Neural cell (in vitro differentiated cells): ENCODE measurements at regions not wholly inside any gene's neighbourhood (a gene's known extent, or its start where the extent isn't known, plus 50 kb on each side); places are given as distances from the start of the nearest gene placed in this dataset.

ENCODE experiments used
- H2AFZ ChIP-seq: fragments of 200-600, 300-800 bp; sonication (generic), shearing (Covaris generic); 2 replicates; pipeline ENCODE4 v1.6.0; 2014; ENCODE audit warnings: low read depth, mild to moderate bottlenecking, antibody characterized with exemption, low read length, moderate library complexity
- H3F3A ChIP-seq: fragments of 200-600 bp; shearing (Covaris generic); 2 replicates; pipeline ENCODE4 v1.6.1; 2016; ENCODE audit warnings: mild to moderate bottlenecking, moderate library complexity, mixed read lengths, antibody characterized with exemption, low read length; ENCODE audit not compliant: insufficient read depth, poor library complexity, severe bottlenecking
- H3K27ac ChIP-seq: fragments of 200-600, 300-800 bp; sonication (generic), shearing (Covaris generic); 2 replicates; pipeline ENCODE4 v1.5.1; 2014; ENCODE audit warnings: mild to moderate bottlenecking, low read length, moderate library complexity
- H3K27me3 ChIP-seq: fragments of 300-800, 200-600 bp; sonication (generic), shearing (Covaris generic); 2 replicates; pipeline ENCODE4 v1.6.0; 2014; ENCODE audit warnings: mild to moderate bottlenecking, low read depth, low read length, moderate library complexity; ENCODE audit not compliant: insufficient read depth
- H3K36me3 ChIP-seq: fragments of 300-800, 200-600 bp; sonication (generic), shearing (Covaris generic); 2 replicates; pipeline ENCODE4 v1.5.1; 2014; ENCODE audit warnings: mild to moderate bottlenecking, antibody characterized with exemption, low read length, moderate library complexity; ENCODE audit not compliant: insufficient read depth
- H3K4me2 ChIP-seq: fragments of 300-800, 200-600 bp; sonication (generic), shearing (Covaris generic); 2 replicates; pipeline ENCODE4 v1.6.0; 2014; ENCODE audit warnings: mild to moderate bottlenecking, low read length
- H3K4me3 ChIP-seq: fragments of 300-800, 200-600 bp; sonication (generic), shearing (Covaris generic); 2 replicates; pipeline ENCODE4 v1.5.1; 2014; ENCODE audit warnings: mild to moderate bottlenecking, low read length, moderate library complexity
- H3K79me2 ChIP-seq: fragments of 200-600 bp; shearing (Covaris generic); replicated peaks from 2 replicates; pipeline ENCODE4 v1.6.0; 2014; ENCODE audit warnings: mild to moderate bottlenecking, low read length, moderate library complexity; ENCODE audit not compliant: insufficient read depth
- H3K9ac ChIP-seq: fragments of 300-800, 200-600 bp; sonication (generic), shearing (Covaris generic); 2 replicates; pipeline ENCODE4 v1.6.1; 2016; ENCODE audit warnings: mild to moderate bottlenecking, low read length, mixed read lengths
- H3K9me2 ChIP-seq: fragments of 200-600 bp; shearing (Covaris generic); 2 replicates; pipeline ENCODE4 v1.6.1; 2016; ENCODE audit warnings: mild to moderate bottlenecking, low read length, mixed read lengths; ENCODE audit not compliant: insufficient read depth
- H3K9me3 ChIP-seq: fragments of 200-600, 300-800 bp; sonication (generic), shearing (Covaris generic); 2 replicates; pipeline ENCODE4 v1.6.1; 2016; ENCODE audit warnings: mild to moderate bottlenecking, mixed run types, low read length, moderate library complexity, mixed read lengths
- H4K20me1 ChIP-seq: fragments of 200-600 bp; shearing (Covaris generic); 2 replicates; pipeline ENCODE4 v1.6.1; 2016; ENCODE audit warnings: mild to moderate bottlenecking, mixed run types; ENCODE audit not compliant: insufficient read depth
- CTCF ChIP-seq: fragments of 450-650 bp; IDR thresholded peaks from 2 replicates; pipeline ENCODE4 v1.5.1; 2014; ENCODE audit warnings: antibody characterized with exemption, mild to moderate bottlenecking, moderate library complexity; ENCODE audit not compliant: poor library complexity, severe bottlenecking
- EP300 ChIP-seq: fragments of 450-650 bp; conservative IDR thresholded peaks from 2 replicates; pipeline ENCODE4 v1.6.1; 2014; ENCODE audit warnings: antibody characterized with exemption, mild to moderate bottlenecking, moderate library complexity; ENCODE audit not compliant: poor library complexity, severe bottlenecking
- EZH2 ChIP-seq: fragments of 200-600, 300-800 bp; shearing (Covaris generic), sonication (generic); IDR thresholded peaks from 2 replicates; pipeline ENCODE4 v1.6.1; 2014; ENCODE audit warnings: antibody characterized with exemption, low read length, borderline replicate concordance, mild to moderate bottlenecking; ENCODE audit not compliant: insufficient read depth, poor library complexity, severe bottlenecking
- MXI1 ChIP-seq: fragments of 450-650 bp; conservative IDR thresholded peaks from 2 replicates; pipeline ENCODE4 v1.6.1; 2014; ENCODE audit warnings: antibody characterized with exemption, mild to moderate bottlenecking; ENCODE audit not compliant: poor library complexity, severe bottlenecking
- POLR2AphosphoS5 ChIP-seq: IDR thresholded peaks from 2 replicates; pipeline ENCODE4 v1.6.1; 2012
- RAD21 ChIP-seq: fragments of 450-650 bp; conservative IDR thresholded peaks from 2 replicates; pipeline ENCODE4 v1.6.1; 2014; ENCODE audit warnings: antibody characterized with exemption, mild to moderate bottlenecking, moderate library complexity
- REST ChIP-seq: IDR thresholded peaks from 2 replicates; pipeline ENCODE4 v1.6.1; 2012; ENCODE audit warnings: borderline replicate concordance
- SMC3 ChIP-seq: fragments of 450-650 bp; conservative IDR thresholded peaks from 2 replicates; pipeline ENCODE4 v1.6.1; 2014; ENCODE audit warnings: antibody characterized with exemption, mild to moderate bottlenecking, moderate library complexity; ENCODE audit not compliant: poor library complexity
- TAF1 ChIP-seq: IDR thresholded peaks from 2 replicates; pipeline ENCODE4 v1.6.1; 2012; ENCODE audit warnings: low read depth

- Histone ChIP-seq H3K9me2 (no peaks in the 10 kb centered on the region), H3K9me3 (peaks cover 9% of the 10 kb centered on the region), H3K36me3 (no peaks in the 10 kb centered on the region), H3K4me2 (no peak overlapping the region), H3K27me3 (no peaks in the 10 kb centered on the region), H3K9ac (no peak overlapping the region), H3F3A (no peaks in the 10 kb centered on the region), H3K4me3 (no peak overlapping the region), H4K20me1 (no peaks in the 10 kb centered on the region), H3K27ac (no peak overlapping the region), H2AFZ (no peak overlapping the region), H3K79me2 (no peaks in the 10 kb centered on the region)
- no peak for TF ChIP-seq MXI1
- no peak for TF ChIP-seq SMC3
- no peak for TF ChIP-seq EP300
- TF ChIP-seq CTCF = no peak
- TF ChIP-seq POLR2AphosphoS5 = no peak
- no peak for TF ChIP-seq EZH2
- no peak for TF ChIP-seq REST
These were observed 90.1 kb downstream of the OTOL1 start for GRCh38 chr3:161586556-161587235.

- Histone ChIP-seq H3K27me3 (no peaks in the 10 kb centered on the region), H3K9me3 (no peaks in the 10 kb centered on the region), H2AFZ (no peak overlapping the region), H4K20me1 (no peaks in the 10 kb centered on the region), H3K9ac (no peak overlapping the region), H3K4me3 (no peak overlapping the region), H3K79me2 (no peaks in the 10 kb centered on the region), H3K9me2 (no peaks in the 10 kb centered on the region), H3K27ac (no peak overlapping the region), H3K4me2 (no peak overlapping the region), H3K36me3 (no peaks in the 10 kb centered on the region), H3F3A (no peaks in the 10 kb centered on the region)
- no peak for TF ChIP-seq RAD21
These were observed 102.0 kb downstream of the OTOL1 start for GRCh38 chr3:161598639-161599038.

GRCh38 chr3:161599697-161600096, 103.1 kb downstream of the OTOL1 start:
- Histone ChIP-seq H3F3A (no peaks in the 10 kb centered on the region), H3K4me3 (no peak overlapping the region), H3K27ac (no peak overlapping the region), H3K9ac (no peak overlapping the region), H3K9me3 (no peaks in the 10 kb centered on the region), H3K4me2 (no peak overlapping the region), H4K20me1 (no peaks in the 10 kb centered on the region), H3K36me3 (no peaks in the 10 kb centered on the region), H2AFZ (no peak overlapping the region), H3K79me2 (no peaks in the 10 kb centered on the region), H3K27me3 (no peaks in the 10 kb centered on the region), H3K9me2 (no peaks in the 10 kb centered on the region)
- no peak for TF ChIP-seq RAD21
- TF ChIP-seq POLR2AphosphoS5 = no peak
- no peak for TF ChIP-seq EP300
- no peak for TF ChIP-seq MXI1
- no peak for TF ChIP-seq SMC3
- no peak for TF ChIP-seq REST
- no peak for TF ChIP-seq CTCF
- no peak for TF ChIP-seq EZH2
- no peak for TF ChIP-seq TAF1
